Loucy (cell line): ENCODE measurements at regions not wholly inside any gene's neighbourhood (a gene's known extent, or its start where the extent isn't known, plus 50 kb on each side); places are given as distances from the start of the nearest gene placed in this dataset.

Experiments
- H2AFZ ChIP-seq: fragments of 200-600 bp; sonication (generic); 2 replicates; pipeline ENCODE4 v1.6.0; 2016; ENCODE audit warnings: antibody characterized with exemption, mild to moderate bottlenecking, low read length, moderate library complexity
- H3F3A ChIP-seq: fragments of 200-600 bp; 2 replicates; pipeline ENCODE4 v1.6.0; 2016; ENCODE audit warnings: antibody characterized with exemption, low read depth, mild to moderate bottlenecking
- H3K27me3 ChIP-seq: fragments of 200-600 bp; sonication (generic); 2 replicates; pipeline ENCODE4 v1.6.1; 2014; ENCODE audit warnings: low read length, mild to moderate bottlenecking; ENCODE audit not compliant: insufficient read depth, poor library complexity, severe bottlenecking
- H3K36me3 ChIP-seq: fragments of 200-600 bp; sonication (generic); 2 replicates; pipeline ENCODE4 v1.6.1; 2016; ENCODE audit warnings: low read length; ENCODE audit not compliant: insufficient read depth
- H3K4me1 ChIP-seq: fragments of 200-600 bp; sonication (generic); 2 replicates; pipeline ENCODE4 v1.5.1; 2014; ENCODE audit warnings: low read length, mild to moderate bottlenecking; ENCODE audit not compliant: insufficient read depth, poor library complexity, severe bottlenecking
- H3K4me2 ChIP-seq: fragments of 200-600 bp; sonication (generic); 2 replicates; pipeline ENCODE4 v1.6.0; 2014; ENCODE audit warnings: antibody characterized with exemption, low read length, low read depth, mild to moderate bottlenecking; ENCODE audit not compliant: poor library complexity, severe bottlenecking
- H3K4me3 ChIP-seq: fragments of 200-600 bp; sonication (generic); 2 replicates; pipeline ENCODE4 v1.5.1; 2014; ENCODE audit warnings: low read length, mild to moderate bottlenecking, mixed read lengths; ENCODE audit not compliant: poor library complexity, severe bottlenecking
- H3K79me2 ChIP-seq: fragments of 200-600 bp; sonication (generic); 2 replicates; pipeline ENCODE4 v1.6.1; 2014; ENCODE audit warnings: low read length; ENCODE audit not compliant: insufficient read depth
- H3K9ac ChIP-seq: fragments of 200-600 bp; sonication (generic); 2 replicates; pipeline ENCODE4 v1.6.0; 2014; ENCODE audit warnings: mild to moderate bottlenecking, low read depth, low read length, moderate library complexity; ENCODE audit not compliant: poor library complexity, severe bottlenecking
- H3K9me2 ChIP-seq: fragments of 200-600 bp; sonication (generic); replicated peaks from 2 replicates; pipeline ENCODE4 v1.6.1; 2016; ENCODE audit warnings: low read depth, low read length, mixed read lengths
- H3K9me3 ChIP-seq: fragments of 200-600 bp; sonication (generic); 2 replicates; pipeline ENCODE4 v1.6.1; 2014; ENCODE audit warnings: mild to moderate bottlenecking, antibody characterized with exemption, low read length, low read depth; ENCODE audit not compliant: insufficient read depth
- H4K20me1 ChIP-seq: fragments of 200-600 bp; sonication (generic); 2 replicates; pipeline ENCODE4 v1.6.0; 2014; ENCODE audit warnings: antibody characterized with exemption, low read length, mild to moderate bottlenecking; ENCODE audit not compliant: insufficient read depth, poor library complexity, severe bottlenecking
- CTCF ChIP-seq: fragments of 200-600 bp; sonication (generic); conservative IDR thresholded peaks from 2 replicates; pipeline ENCODE4 v1.5.1; 2014; ENCODE audit warnings: mild to moderate bottlenecking, antibody characterized with exemption, low read length
- EZH2phosphoT487 ChIP-seq: fragments of 200-600 bp; IDR thresholded peaks from 2 replicates; pipeline ENCODE4 v1.6.1; 2018; ENCODE audit warnings: antibody characterized with exemption, mild to moderate bottlenecking, moderate library complexity, borderline replicate concordance

GRCh38 chr5:87936667-87937066 lies 332.0 kb downstream of the TMEM161B start:
- Histone ChIP-seq H3K9ac (no peak overlapping the region), H3K9me3 (no peaks in the 10 kb centered on the region), H3K79me2 (no peaks in the 10 kb centered on the region), H4K20me1 (no peaks in the 10 kb centered on the region), H3K4me3 (no peak overlapping the region), H3K36me3 (no peaks in the 10 kb centered on the region), H3K9me2 (no peaks in the 10 kb centered on the region), H3K27me3 (no peaks in the 10 kb centered on the region), H3F3A (no peaks in the 10 kb centered on the region), H3K4me1 (no peaks in the 10 kb centered on the region), H3K4me2 (no peak overlapping the region), H2AFZ (no peak overlapping the region)
- TF ChIP-seq CTCF (no peak), EZH2phosphoT487 (no peak)

GRCh38 chr5:87924436-87924835 lies 344.2 kb downstream of the TMEM161B start:
- H3K4me1 ChIP-seq = no peaks in the 10 kb centered on the region
- no peak overlapping the region for H2AFZ ChIP-seq
- no peaks in the 10 kb centered on the region for H3F3A ChIP-seq
- H3K9ac ChIP-seq = no peak overlapping the region
- no peaks in the 10 kb centered on the region for H3K9me3 ChIP-seq
- H3K4me3 ChIP-seq = no peak overlapping the region
- no peaks in the 10 kb centered on the region for H4K20me1 ChIP-seq
- H3K4me2 ChIP-seq = no peak overlapping the region
- no peaks in the 10 kb centered on the region for H3K79me2 ChIP-seq
- H3K9me2 ChIP-seq = no peaks in the 10 kb centered on the region
- TF ChIP-seq EZH2phosphoT487 (no peak), CTCF (no peak)
- H3K36me3 ChIP-seq = no peaks in the 10 kb centered on the region
- no peaks in the 10 kb centered on the region for H3K27me3 ChIP-seq

DNA sequence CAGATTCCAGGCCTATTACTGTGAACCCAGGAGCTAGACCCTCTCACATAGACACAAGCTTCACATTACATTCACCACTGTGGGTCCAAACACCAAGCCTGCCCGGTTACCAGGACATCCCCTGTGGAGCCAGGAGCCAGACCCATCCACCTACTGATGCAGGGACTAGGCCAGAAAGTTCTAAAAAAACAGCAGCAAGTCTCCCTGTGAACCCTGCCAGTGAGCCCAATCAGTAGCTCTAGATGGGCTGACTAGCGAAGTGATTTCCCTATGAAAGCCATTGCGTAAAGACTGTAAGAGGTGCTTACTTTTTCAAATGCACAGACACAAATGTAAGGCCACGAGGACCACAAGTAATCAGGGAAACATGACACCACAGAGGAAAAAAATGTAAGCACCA lies 352.3 kb downstream of the TMEM161B start:
- Histone ChIP-seq H3K27me3 (no peaks in the 10 kb centered on the region), H3K79me2 (no peaks in the 10 kb centered on the region), H3K4me2 (no peak overlapping the region), H3K9me2 (no peaks in the 10 kb centered on the region), H4K20me1 (no peaks in the 10 kb centered on the region), H3F3A (no peaks in the 10 kb centered on the region), H3K9ac (no peak overlapping the region), H3K9me3 (no peaks in the 10 kb centered on the region; the same call in 1 of the 2 replicates), H3K4me1 (no peaks in the 10 kb centered on the region), H3K36me3 (no peaks in the 10 kb centered on the region), H2AFZ (no peak overlapping the region), H3K4me3 (no peak overlapping the region)
- TF ChIP-seq EZH2phosphoT487 (no peak), CTCF (no peak)
